GM12892 (cell line): ENCODE measurements at regions not wholly inside any gene's neighbourhood (a gene's known extent, or its start where the extent isn't known, plus 50 kb on each side); places are given as distances from the start of the nearest gene placed in this dataset.

Source experiments
- POLR2A ChIP-seq: IDR thresholded peaks from 2 replicates; pipeline ENCODE4 v1.6.1; 2011; ENCODE audit warnings: low read depth, low read length, control low read depth
- TAF1 ChIP-seq: IDR thresholded peaks from 2 replicates; pipeline ENCODE4 v1.6.1; 2011; ENCODE audit warnings: low read depth, mild to moderate bottlenecking, control low read depth, low read length, borderline replicate concordance

DNA sequence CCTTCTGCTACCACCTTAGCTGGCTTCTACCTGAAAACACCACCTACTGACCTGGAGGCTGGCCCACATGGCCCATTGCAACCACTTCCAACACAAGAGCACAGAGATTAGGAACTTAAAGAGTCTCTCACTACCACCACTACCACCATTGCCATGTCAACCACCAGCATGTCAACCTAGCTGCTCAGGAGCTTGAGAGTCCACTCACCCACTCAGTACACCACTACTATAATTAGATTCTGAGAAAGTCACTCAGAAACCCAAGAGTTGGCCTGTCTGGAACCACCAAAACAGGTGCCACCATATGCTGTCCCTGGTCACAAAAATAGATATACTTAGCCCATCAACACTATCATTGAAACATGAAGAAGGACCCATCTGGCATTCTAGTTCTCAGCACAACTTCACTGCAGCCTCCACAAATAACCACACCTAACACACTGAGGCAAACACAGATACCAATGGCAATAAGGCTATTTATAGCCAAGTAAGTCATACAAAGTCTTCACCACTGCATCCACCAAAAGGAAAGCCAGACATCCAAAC lies 806.7 kb upstream of the EPHA6 start:
- TF ChIP-seq TAF1 (no peak), POLR2A (no peak)
